DMS153 treated with DMSO at 0.1 percent for 48 hours (cell line): ENCODE measurements at regions not wholly inside any gene's neighbourhood (a gene's known extent, or its start where the extent isn't known, plus 50 kb on each side); places are given as distances from the start of the nearest gene placed in this dataset.
"Not testable (repeated sequence)": the region's sequence is repeated elsewhere in the genome, so short reads cannot be mapped to it uniquely, and the experiment has no call there.

ENCODE experiments used
- DNase-seq: peaks from one replicate; lab custom pipeline; 2025; ENCODE audit not compliant: unreplicated experiment; lab: John Stamatoyannopoulos, UW

- DNase-seq = no peak
Observed at GRCh38 chr17:20733923-20734322, 154.4 kb downstream of the CDRT15L2 start.

- DNase-seq = no peak
Observed at GRCh38 chr17:20735796-20736195, 156.3 kb downstream of the CDRT15L2 start.

GRCh38 chr17:20737636-20738035 is 158.1 kb downstream of the CDRT15L2 start:
- DNase-seq = not testable (repeated sequence)

- DNase-seq = no peak
Observed at GRCh38 chr17:20771104-20771503, 191.6 kb downstream of the CDRT15L2 start.

- DNase-seq = no peak
Observed at GRCh38 chr17:20774472-20775135, 195.1 kb downstream of the CDRT15L2 start.

- DNase-seq = no peak
Observed at GRCh38 chr17:20775331-20775730, 195.8 kb downstream of the CDRT15L2 start.

GRCh38 chr17:20779521-20779920 is 200.0 kb downstream of the CDRT15L2 start:
- DNase-seq = no peak

GRCh38 chr17:20781260-20781659 is 201.7 kb downstream of the CDRT15L2 start:
- no peak for DNase-seq

- DNase-seq = not testable (repeated sequence)
Observed at GRCh38 chr17:20781869-20782268, 202.3 kb downstream of the CDRT15L2 start.

- DNase-seq = no peak
Observed at GRCh38 chr17:20783091-20783490, 203.6 kb downstream of the CDRT15L2 start.

- no peak for DNase-seq
Observed at GRCh38 chr17:20784100-20784665, 204.7 kb downstream of the CDRT15L2 start.

GRCh38 chr17:20787281-20787680 is 207.8 kb downstream of the CDRT15L2 start:
- DNase-seq = no peak

GRCh38 chr17:20791626-20792025 is 212.1 kb downstream of the CDRT15L2 start:
- no peak for DNase-seq

GRCh38 chr17:20794532-20794931 is 215.0 kb downstream of the CDRT15L2 start:
- not testable (repeated sequence) for DNase-seq

GRCh38 chr17:20797292-20797691 is 217.8 kb downstream of the CDRT15L2 start:
- no peak for DNase-seq

GRCh38 chr17:20800146-20800545 is 220.6 kb downstream of the CDRT15L2 start:
- DNase-seq = no peak

- DNase-seq = no peak
Observed at GRCh38 chr17:20805751-20806150, 226.2 kb downstream of the CDRT15L2 start.

GRCh38 chr17:20807566-20807965 is 228.0 kb downstream of the CDRT15L2 start:
- DNase-seq = not testable (repeated sequence)

- DNase-seq = not testable (repeated sequence)
Observed at GRCh38 chr17:20815410-20815809, 227.4 kb downstream of the USP22 start.

GRCh38 chr17:20823905-20824304 is 218.9 kb downstream of the USP22 start:
- no peak for DNase-seq

- DNase-seq = no peak
Observed at GRCh38 chr17:20825539-20825938, 217.3 kb downstream of the USP22 start.

GRCh38 chr17:20840453-20840852 is 202.4 kb downstream of the USP22 start:
- not testable (repeated sequence) for DNase-seq
